ENCODE measurements at regions not wholly inside any gene's neighbourhood (a gene's known extent, or its start where the extent isn't known, plus 50 kb on each side); places are given as distances from the start of the nearest gene placed in this dataset.

GRCh38 chr15:53835309-53835708, 75.8 kb upstream of the WDR72 start:
- WGBS, 5 donors = 45 to 64% (median 51%) methylated on average over 2 of the region's 2 CpGs
- H3K36me3 ChIP-seq = no peaks in the 10 kb centered on the region
- peaks cover 12 to 55% (median 41%) of the 10 kb centered on the region in 4 donors for H3K4me1 ChIP-seq
- no peak for DNase-seq
- H3K27me3 ChIP-seq = no peaks in the 10 kb centered on the region
- intact Hi-C loops (cut with DNase I; ENCODE audit: low total_unique reads) = no loop called here
- TF ChIP-seq POLR2A (IDR thresholded peaks at IDR 0.05) = no peak
- TF ChIP-seq EP300 (IDR thresholded peaks at IDR 0.05) = no peak
- TF ChIP-seq, protein P1, sequence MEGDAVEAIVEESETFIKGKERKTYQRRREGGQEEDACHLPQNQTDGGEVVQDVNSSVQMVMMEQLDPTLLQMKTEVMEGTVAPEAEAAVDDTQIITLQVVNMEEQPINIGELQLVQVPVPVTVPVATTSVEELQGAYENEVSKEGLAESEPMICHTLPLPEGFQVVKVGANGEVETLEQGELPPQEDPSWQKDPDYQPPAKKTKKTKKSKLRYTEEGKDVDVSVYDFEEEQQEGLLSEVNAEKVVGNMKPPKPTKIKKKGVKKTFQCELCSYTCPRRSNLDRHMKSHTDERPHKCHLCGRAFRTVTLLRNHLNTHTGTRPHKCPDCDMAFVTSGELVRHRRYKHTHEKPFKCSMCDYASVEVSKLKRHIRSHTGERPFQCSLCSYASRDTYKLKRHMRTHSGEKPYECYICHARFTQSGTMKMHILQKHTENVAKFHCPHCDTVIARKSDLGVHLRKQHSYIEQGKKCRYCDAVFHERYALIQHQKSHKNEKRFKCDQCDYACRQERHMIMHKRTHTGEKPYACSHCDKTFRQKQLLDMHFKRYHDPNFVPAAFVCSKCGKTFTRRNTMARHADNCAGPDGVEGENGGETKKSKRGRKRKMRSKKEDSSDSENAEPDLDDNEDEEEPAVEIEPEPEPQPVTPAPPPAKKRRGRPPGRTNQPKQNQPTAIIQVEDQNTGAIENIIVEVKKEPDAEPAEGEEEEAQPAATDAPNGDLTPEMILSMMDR (IDR thresholded peaks at IDR 0.05) = no peak
- no peak for TF ChIP-seq POLR2AphosphoS5 (IDR thresholded peaks at IDR 0.05)
- H3K4me3 ChIP-seq = no peak overlapping the region
- H3K27ac ChIP-seq = no peak overlapping the region
- no peaks in the 10 kb centered on the region for H3K9me3 ChIP-seq

DNA sequence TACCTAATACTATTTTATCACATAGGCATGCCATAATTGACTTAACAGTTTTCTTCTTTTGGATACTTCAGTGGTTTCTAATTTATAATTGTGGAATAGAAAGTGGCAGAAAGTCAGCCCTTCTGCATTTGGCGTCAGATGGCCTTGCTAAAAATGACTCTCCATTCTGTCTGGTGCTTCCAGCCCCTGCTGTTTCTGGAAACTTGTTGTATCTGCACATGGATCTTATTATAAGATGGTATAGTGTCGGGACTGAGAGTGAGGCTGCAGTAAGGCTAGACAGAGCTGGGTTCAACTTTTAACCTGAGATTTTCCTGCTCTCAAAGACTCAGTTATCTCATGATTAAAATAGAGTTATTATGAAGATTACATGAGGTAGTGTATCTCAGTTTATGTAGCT, 74.8 kb upstream of the WDR72 start:
- no peak for DNase-seq
- intact Hi-C loops (cut with DNase I; ENCODE audit: low total_unique reads) = no loop called here
- Histone ChIP-seq H3K36me3 (no peaks in the 10 kb centered on the region), H3K27me3 (no peaks in the 10 kb centered on the region), H3K9me3 (no peaks in the 10 kb centered on the region), H3K4me1 (peaks cover 12 to 55% (median 41%) of the 10 kb centered on the region in 4 donors), H3K4me3 (no peak overlapping the region), H3K27ac (no peak overlapping the region)
- WGBS, 5 donors = 55 to 72% (median 68%) methylated on average over 2 of the region's 2 CpGs
- TF ChIP-seq POLR2A (IDR thresholded peaks at IDR 0.05) = no peak
- TF ChIP-seq, protein P1 (IDR thresholded peaks at IDR 0.05) = no peak
- no peak for TF ChIP-seq EP300 (IDR thresholded peaks at IDR 0.05)
- TF ChIP-seq POLR2AphosphoS5 (IDR thresholded peaks at IDR 0.05) = no peak

DNA sequence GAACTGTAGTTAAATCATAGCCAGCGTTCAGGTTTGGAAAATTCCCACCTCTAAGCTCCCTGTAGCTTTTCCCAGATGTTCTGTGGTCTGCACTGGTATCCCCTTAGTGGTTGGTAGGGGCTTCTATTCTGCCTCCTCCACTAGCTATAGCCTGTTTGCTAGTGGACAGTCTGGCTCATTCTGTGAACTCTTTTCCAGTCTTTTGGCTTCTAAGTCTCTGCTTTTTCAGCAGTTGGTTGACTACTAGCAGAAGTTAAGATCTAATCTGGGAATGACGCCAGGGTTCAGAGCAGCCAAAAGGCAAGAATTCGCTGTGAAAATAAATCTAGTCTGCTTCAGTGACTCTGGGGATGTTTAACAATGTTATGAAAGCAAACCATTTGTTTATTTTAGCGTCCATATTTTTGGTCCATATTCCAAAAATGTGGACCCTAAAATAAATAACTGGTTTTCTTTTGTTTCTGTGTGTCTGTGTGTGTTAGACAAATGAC, 73.7 kb upstream of the WDR72 start:
- TF ChIP-seq POLR2A (IDR thresholded peaks at IDR 0.05) (no peak), POLR2AphosphoS5 (IDR thresholded peaks at IDR 0.05) (no peak), EP300 (IDR thresholded peaks at IDR 0.05) (no peak)
- TF ChIP-seq, protein P1 (IDR thresholded peaks at IDR 0.05) = no peak
- peak; percentile 41 to 90 for DNase-seq
- Histone ChIP-seq H3K9me3 (no peaks in the 10 kb centered on the region), H3K27me3 (no peaks in the 10 kb centered on the region), H3K27ac (peak overlapping the region in 3 of 5 donors; percentile 27 to 52 (median 46)), H3K4me3 (no peak overlapping the region), H3K36me3 (no peaks in the 10 kb centered on the region), H3K4me1 (peaks cover 12 to 55% (median 41%) of the 10 kb centered on the region in 4 donors)
- intact Hi-C loops (cut with DNase I; ENCODE audit: low total_unique reads) = no loop called here
- WGBS, 5 donors = 13 to 31% (median 21%) methylated on average over 4 of the region's 4 CpGs

GRCh38 chr15:53831907-53832770, 72.7 kb upstream of the WDR72 start:
- Histone ChIP-seq H3K4me1 (peaks cover 12 to 47% (median 37%) of the 10 kb centered on the region in 4 donors), H3K4me3 (no peak overlapping the region), H3K27me3 (no peaks in the 10 kb centered on the region), H3K36me3 (no peaks in the 10 kb centered on the region), H3K9me3 (no peaks in the 10 kb centered on the region), H3K27ac (peak overlapping the region in 4 of 5 donors; percentile 27 to 52 (median 49))
- intact Hi-C loops (cut with DNase I; ENCODE audit: low total_unique reads) = no loop called here
- TF ChIP-seq, protein P1 (IDR thresholded peaks at IDR 0.05) = no peak
- no peak for TF ChIP-seq EP300 (IDR thresholded peaks at IDR 0.05)
- no peak for TF ChIP-seq POLR2A (IDR thresholded peaks at IDR 0.05)
- no peak for TF ChIP-seq POLR2AphosphoS5 (IDR thresholded peaks at IDR 0.05)
- peak in 1 of 2 donors; percentile 38 for DNase-seq
- 26 to 46% (median 42%) methylated on average over 5 of the region's 5 CpGs for WGBS, 5 donors

All from stomach (tissue), 8 donors.